ENCODE measurements at regions not wholly inside any gene's neighbourhood (a gene's known extent, or its start where the extent isn't known, plus 50 kb on each side); places are given as distances from the start of the nearest gene placed in this dataset.

GRCh38 chr22:27501191-27501936 is 300.2 kb downstream of the MN1 start:
- TF ChIP-seq CTCF (IDR thresholded peaks at IDR 0.05; ENCODE audit: low read length) (no peak), EZH2 (optimal IDR thresholded peaks at IDR 0.05; ENCODE audit: low read depth, low read length) (no peak)

Measured in MM.1S (cell line).